Panc1 (cell line): ENCODE measurements at regions not wholly inside any gene's neighbourhood (a gene's known extent, or its start where the extent isn't known, plus 50 kb on each side); places are given as distances from the start of the nearest gene placed in this dataset.

Source experiments
- ATAC-seq: fragments of 200-7000 bp; cut with Tn5 transposase; 2 replicates; pipeline ENCODE4 v1.9.1; 2020; ENCODE audit warnings: mild to moderate bottlenecking, moderate library complexity
- BruUV-seq: library from RNA; stranded (reverse); fragments of 400-500 nt; replicated peaks from 2 replicates; lab custom pipeline; 2021; lab: Mats Ljungman, UMichigan
- CTCF ChIA-PET: fragments of 300-600 bp; sonication (Branson Sonifier 250); formaldehyde crosslinking; loops from one replicate; lab custom pipeline; 2022; ENCODE audit warnings: antibody characterized with exemption; lab: Charles Lee
- POLR2A ChIA-PET: fragments of 300-600 bp; sonication (Branson Sonifier 250); formaldehyde crosslinking; loops from one replicate; lab custom pipeline; 2022; ENCODE audit warnings: antibody characterized with exemption; lab: Charles Lee
- DNase-seq: peaks from one replicate; pipeline ENCODE4 v3.0.0-alpha.2; 2010; ENCODE audit warnings: low read depth, low spot score
- H3K27ac ChIP-seq: 2 replicates; pipeline ENCODE4 v1.5.1; 2011; ENCODE audit warnings: mild to moderate bottlenecking, low read length, inconsistent platforms
- H3K27me3 ChIP-seq: fragments of 200-500 bp; sonication (Bioruptor generic); 2 replicates; pipeline ENCODE4 v1.6.0; 2014; ENCODE audit warnings: low read length, inconsistent platforms; ENCODE audit not compliant: control insufficient read depth, insufficient read depth
- H3K36me3 ChIP-seq: fragments of 200-500 bp; sonication (Bioruptor generic); 2 replicates; pipeline ENCODE4 v1.5.1; 2014; ENCODE audit warnings: inconsistent platforms, mild to moderate bottlenecking, low read length, moderate library complexity; ENCODE audit not compliant: control insufficient read depth, insufficient read depth
- H3K4me1 ChIP-seq: 2 replicates; pipeline ENCODE4 v1.5.1; 2011; ENCODE audit warnings: inconsistent platforms, mild to moderate bottlenecking, low read length, moderate library complexity; ENCODE audit not compliant: control insufficient read depth, insufficient read depth
- H3K4me3 ChIP-seq, 2 experiments: 2 replicates each; pipeline ENCODE4 v1.5.1; 2011 to 2012; ENCODE audit warnings: low read depth in 2 of 2, low read length in 2 of 2, mild to moderate bottlenecking in 2 of 2, inconsistent platforms in 1 of 2, moderate library complexity in 1 of 2
- H3K9me3 ChIP-seq: fragments of 200-500 bp; sonication (Bioruptor generic); 2 replicates; pipeline ENCODE4 v1.5.1; 2014; ENCODE audit warnings: low read depth, mild to moderate bottlenecking, inconsistent platforms, low read length, moderate library complexity; ENCODE audit not compliant: control insufficient read depth, insufficient read depth
- POLR2AphosphoS5 ChIP-seq: IDR thresholded peaks from 2 replicates; pipeline ENCODE4 v1.6.1; 2012; ENCODE audit warnings: mild to moderate bottlenecking, low read depth, low read length, moderate library complexity
- REST ChIP-seq, 2 experiments: IDR thresholded peaks; 2 replicates each; pipeline ENCODE4 v1.6.1; 2011 to 2012; ENCODE audit warnings: low read depth in 2 of 2, control low read depth in 1 of 2, low read length in 1 of 2, mild to moderate bottlenecking in 1 of 2, moderate library complexity in 1 of 2; ENCODE audit not compliant: insufficient read depth in 1 of 2
- SIN3A ChIP-seq: IDR thresholded peaks from 2 replicates; pipeline ENCODE4 v1.6.1; 2012; ENCODE audit warnings: low read depth, mild to moderate bottlenecking, low read length, moderate library complexity, borderline replicate concordance; ENCODE audit not compliant: insufficient read depth
- TCF7L2 ChIP-seq: IDR thresholded peaks from 2 replicates; pipeline ENCODE4 v1.6.1; 2011; ENCODE audit warnings: mild to moderate bottlenecking, low read depth, low read length, inconsistent platforms
- in situ Hi-C: cut with HindIII; loops from 2 replicates; pipeline ENCODE4 v1.10.0; 2016; ENCODE audit warnings: low sequenced_read_pairs, low pct_unique_long_range_greater_than_20kb
- intact Hi-C: fragments of 100-400 bp; cut with micrococcal nuclease; formaldehyde crosslinking; loops from one replicate; pipeline ENCODE4 v1.10.0; 2022; ENCODE audit not compliant: unreplicated experiment
- TF ChIP-seq, protein P1 (sequence below): fragments of 450-650 bp; IDR thresholded peaks from 2 replicates; pipeline ENCODE4 v1.5.1; 2017; ENCODE audit warnings: mild to moderate bottlenecking

GRCh38 chr20:57791966-57792365 lies 82.2 kb upstream of the PMEPA1 start:
- DNase-seq (no peak), ATAC-seq (no peak)
- Histone ChIP-seq H3K36me3 (no peaks in the 10 kb centered on the region), H3K27ac (no peak overlapping the region), H3K4me1 (peaks cover 5% of the 10 kb centered on the region; the same call in 1 of the 2 replicates), H3K27me3 (no peaks in the 10 kb centered on the region), H3K9me3 (no peaks in the 10 kb centered on the region), H3K4me3 (no peak overlapping the region)
- TF ChIP-seq REST (IDR thresholded peaks at IDR 0.05; ENCODE audit: insufficient read depth in 1 of 2, low read depth in 2 of 2, low read length in 1 of 2) (no peak), TCF7L2 (no peak), SIN3A (no peak), POLR2AphosphoS5 (no peak)
- TF ChIP-seq, protein P1, sequence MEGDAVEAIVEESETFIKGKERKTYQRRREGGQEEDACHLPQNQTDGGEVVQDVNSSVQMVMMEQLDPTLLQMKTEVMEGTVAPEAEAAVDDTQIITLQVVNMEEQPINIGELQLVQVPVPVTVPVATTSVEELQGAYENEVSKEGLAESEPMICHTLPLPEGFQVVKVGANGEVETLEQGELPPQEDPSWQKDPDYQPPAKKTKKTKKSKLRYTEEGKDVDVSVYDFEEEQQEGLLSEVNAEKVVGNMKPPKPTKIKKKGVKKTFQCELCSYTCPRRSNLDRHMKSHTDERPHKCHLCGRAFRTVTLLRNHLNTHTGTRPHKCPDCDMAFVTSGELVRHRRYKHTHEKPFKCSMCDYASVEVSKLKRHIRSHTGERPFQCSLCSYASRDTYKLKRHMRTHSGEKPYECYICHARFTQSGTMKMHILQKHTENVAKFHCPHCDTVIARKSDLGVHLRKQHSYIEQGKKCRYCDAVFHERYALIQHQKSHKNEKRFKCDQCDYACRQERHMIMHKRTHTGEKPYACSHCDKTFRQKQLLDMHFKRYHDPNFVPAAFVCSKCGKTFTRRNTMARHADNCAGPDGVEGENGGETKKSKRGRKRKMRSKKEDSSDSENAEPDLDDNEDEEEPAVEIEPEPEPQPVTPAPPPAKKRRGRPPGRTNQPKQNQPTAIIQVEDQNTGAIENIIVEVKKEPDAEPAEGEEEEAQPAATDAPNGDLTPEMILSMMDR: no peak
- ChIA-PET POLR2A (no interaction called here), CTCF (no interaction called here)
- no TSS peak for BruUV-seq
- in situ Hi-C loops (no loop called here), intact Hi-C loops (no loop called here)

DNA sequence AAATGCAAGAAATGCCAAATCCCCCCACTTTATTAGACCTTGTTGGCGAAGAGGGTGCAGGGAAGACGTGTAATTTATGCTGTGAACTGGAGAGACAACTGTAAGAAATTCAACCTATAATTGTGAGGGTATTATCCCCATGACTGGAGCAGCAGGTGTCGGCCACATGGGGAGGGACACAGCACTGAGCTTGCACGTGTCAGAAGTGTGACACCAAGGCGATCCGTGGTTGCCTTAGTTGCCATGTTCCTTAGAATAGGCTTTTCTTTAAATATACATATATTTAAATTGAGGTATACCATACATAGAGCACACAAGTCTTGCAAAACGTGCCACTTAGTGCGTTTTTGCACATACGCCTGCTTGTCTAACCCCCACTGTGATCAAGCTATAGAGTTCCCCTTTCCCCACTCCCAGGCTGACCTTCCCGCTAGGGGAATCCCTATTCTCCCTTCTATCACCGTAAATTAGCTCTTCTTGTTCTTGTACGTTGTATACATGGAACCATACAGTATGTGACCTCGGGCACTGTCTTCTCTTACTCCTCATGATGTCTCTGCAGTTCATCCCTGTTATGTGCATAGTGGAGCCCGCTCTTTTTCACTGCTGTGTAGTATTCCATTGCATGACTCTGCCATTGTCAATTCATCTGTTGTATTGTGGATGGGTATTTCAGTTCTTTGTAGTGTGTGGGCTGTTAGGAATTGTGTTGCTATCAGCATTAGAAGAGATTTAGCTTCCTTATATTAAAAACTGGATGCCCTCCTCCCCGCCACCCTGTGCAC lies 81.6 kb upstream of the PMEPA1 start:
- H3K27me3 ChIP-seq: no peaks in the 10 kb centered on the region
- BruUV-seq: no TSS peak
- TF ChIP-seq TCF7L2 (no peak), POLR2AphosphoS5 (no peak), REST (IDR thresholded peaks at IDR 0.05; ENCODE audit: insufficient read depth in 1 of 2, low read depth in 2 of 2, low read length in 1 of 2) (no peak)
- TF ChIP-seq, protein P1: no peak
- no peak overlapping the region for H3K27ac ChIP-seq
- H3K36me3 ChIP-seq: no peaks in the 10 kb centered on the region
- peaks cover 5% of the 10 kb centered on the region; the same call in 1 of the 2 replicates for H3K4me1 ChIP-seq
- intact Hi-C loops (no loop called here), in situ Hi-C loops (no loop called here)
- no peak for DNase-seq
- ATAC-seq: no peak
- ChIA-PET POLR2A (no interaction called here), CTCF (no interaction called here)
- H3K9me3 ChIP-seq: no peaks in the 10 kb centered on the region
- no peak overlapping the region for H3K4me3 ChIP-seq
